HEK293 (cell line): ENCODE measurements at regions not wholly inside any gene's neighbourhood (a gene's known extent, or its start where the extent isn't known, plus 50 kb on each side); places are given as distances from the start of the nearest gene placed in this dataset.

Experiments
- CTCF ChIA-PET: fragments of 350-600 bp; formaldehyde crosslinking; extraction: SDS; loops from one replicate; lab custom pipeline; 2021; ENCODE audit warnings: antibody characterized with exemption; lab: Yijun Ruan, JAX
- POLR2A ChIA-PET: fragments of 300-600 bp; formaldehyde crosslinking; extraction: SDS; loops from one replicate; lab custom pipeline; 2020; ENCODE audit warnings: antibody characterized with exemption, inconsistent platforms; lab: Yijun Ruan, JAX
- H3K27ac ChIP-seq: fragments of 200-500 bp; sonication (Bioruptor generic); 2 replicates; pipeline ENCODE4 v1.5.1; 2014; ENCODE audit warnings: low read depth, low read length, control low read depth, inconsistent platforms; ENCODE audit errors: extremely low read depth
- H3K36me3 ChIP-seq, 2 experiments: fragments of 200-500 bp in 1 of 2; sonication (Bioruptor generic) in 1 of 2; 1 replicate in 1 of 2; 2 replicates in 1 of 2; pipeline ENCODE4 v1.5.1; 2014 to 2017; ENCODE audit warnings: inconsistent platforms in 2 of 2, low read length in 2 of 2; ENCODE audit not compliant: control insufficient read depth in 2 of 2, insufficient read depth in 1 of 2
- H3K4me1 ChIP-seq: fragments of 200-500 bp; sonication (Bioruptor generic); 2 replicates; pipeline ENCODE4 v1.5.1; 2014; ENCODE audit warnings: mild to moderate bottlenecking, low read length, inconsistent platforms; ENCODE audit not compliant: control insufficient read depth, insufficient read depth
- H3K4me3 ChIP-seq: 2 replicates; pipeline ENCODE4 v1.5.1; 2011; ENCODE audit warnings: low read depth, mild to moderate bottlenecking, control low read depth, low read length, moderate library complexity
- H3K9me3 ChIP-seq: fragments of 200-500 bp; sonication (Bioruptor generic); 2 replicates; pipeline ENCODE4 v1.5.1; 2014; ENCODE audit warnings: low read depth, low read length, inconsistent platforms; ENCODE audit not compliant: control insufficient read depth, insufficient read depth
- HOXC10 ChIP-seq: sonication (generic); formaldehyde crosslinking; IDR thresholded peaks from 2 replicates; pipeline ENCODE4 v1.8.1; 2023; ENCODE audit warnings: mild to moderate bottlenecking, missing genetic modification reagents
- KLF10 ChIP-seq: fragments of 450-650 bp; IDR thresholded peaks from 2 replicates; pipeline ENCODE4 v1.5.1; 2018; ENCODE audit warnings: missing biosample characterization, mild to moderate bottlenecking, missing genetic modification characterization
- KLF16 ChIP-seq: fragments of 450-650 bp; formaldehyde crosslinking; IDR thresholded peaks from 2 replicates; pipeline ENCODE4 v1.5.1; 2017; ENCODE audit warnings: missing biosample characterization, missing genetic modification characterization
- PRDM2 ChIP-seq: fragments of 450-650 bp; formaldehyde crosslinking; IDR thresholded peaks from 2 replicates; pipeline ENCODE4 v1.5.1; 2016; ENCODE audit warnings: missing biosample characterization, missing genetic modification characterization, borderline replicate concordance
- TSHZ1 ChIP-seq: fragments of 450-650 bp; formaldehyde crosslinking; IDR thresholded peaks from 2 replicates; pipeline ENCODE4 v1.5.1; 2016; ENCODE audit warnings: missing biosample characterization, missing genetic modification characterization, borderline replicate concordance
- ZBTB26 ChIP-seq: fragments of 450-650 bp; formaldehyde crosslinking; optimal IDR thresholded peaks from 2 replicates; pipeline ENCODE3; 2016; ENCODE audit warnings: missing biosample characterization, mild to moderate bottlenecking, missing genetic modification characterization
- ZFP69B ChIP-seq: fragments of 450-650 bp; formaldehyde crosslinking; IDR thresholded peaks from 2 replicates; pipeline ENCODE4 v1.5.1; 2016; ENCODE audit warnings: missing biosample characterization, missing genetic modification characterization
- ZNF138 ChIP-seq: fragments of 450-650 bp; formaldehyde crosslinking; IDR thresholded peaks from 2 replicates; pipeline ENCODE4 v1.5.1; 2016; ENCODE audit warnings: missing biosample characterization, missing genetic modification characterization, borderline replicate concordance
- ZNF311 ChIP-seq: fragments of 450-650 bp; formaldehyde crosslinking; IDR thresholded peaks from 2 replicates; pipeline ENCODE4 v1.5.1; 2017; ENCODE audit warnings: missing biosample characterization, missing genetic modification characterization, borderline replicate concordance
- ZNF391 ChIP-seq: fragments of 450-650 bp; formaldehyde crosslinking; IDR thresholded peaks from 2 replicates; pipeline ENCODE4 v1.5.1; 2016; ENCODE audit warnings: low read depth, missing biosample characterization, missing genetic modification characterization, borderline replicate concordance
- ZNF394 ChIP-seq: fragments of 450-650 bp; formaldehyde crosslinking; IDR thresholded peaks from 2 replicates; pipeline ENCODE4 v1.5.1; 2016; ENCODE audit warnings: missing biosample characterization, missing genetic modification characterization, mild to moderate bottlenecking, moderate library complexity, borderline replicate concordance
- ZNF501 ChIP-seq: fragments of 450-650 bp; formaldehyde crosslinking; IDR thresholded peaks from 2 replicates; pipeline ENCODE4 v1.5.1; 2016; ENCODE audit warnings: missing biosample characterization, missing genetic modification characterization
- ZNF510 ChIP-seq: fragments of 450-650 bp; formaldehyde crosslinking; IDR thresholded peaks from 2 replicates; pipeline ENCODE4 v1.5.1; 2018; ENCODE audit warnings: mild to moderate bottlenecking, missing genetic modification characterization, missing biosample characterization; ENCODE audit not compliant: insufficient replicate concordance
- ZNF610 ChIP-seq: fragments of 450-650 bp; formaldehyde crosslinking; IDR thresholded peaks from 2 replicates; pipeline ENCODE4 v1.5.1; 2016; ENCODE audit warnings: missing biosample characterization, missing genetic modification characterization, borderline replicate concordance
- ZNF658 ChIP-seq: fragments of 450-650 bp; formaldehyde crosslinking; IDR thresholded peaks from 2 replicates; pipeline ENCODE4; 2016; ENCODE audit warnings: missing biosample characterization, missing genetic modification characterization
- TF ChIP-seq, protein P1 (sequence below): fragments of 450-650 bp; formaldehyde crosslinking; IDR thresholded peaks from 2 replicates; pipeline ENCODE4 v1.5.1; 2016; ENCODE audit warnings: missing biosample characterization, missing genetic modification characterization
- TF ChIP-seq, protein P2 (sequence below): fragments of 450-650 bp; formaldehyde crosslinking; IDR thresholded peaks from 2 replicates; pipeline ENCODE4 v1.5.1; 2017; ENCODE audit warnings: missing biosample characterization, missing genetic modification characterization

GRCh38 chr9:71357346-71357745, 235.9 kb upstream of the TRPM3 start:
- ChIA-PET CTCF (interaction anchor here (0.6 to 0.8 kb wide), 3 partner anchors 10 to 530 kb away, joined by 3 to 7 read pairs (median 5); no protein-coding TSS in a partner anchor), POLR2A (no interaction called here)
- no peak overlapping the region for H3K4me3 ChIP-seq
- H3K36me3 ChIP-seq, result no peaks in the 10 kb centered on the region
- no peak for TF ChIP-seq ZNF311 (tag by site-specific recombination)
- TF ChIP-seq, protein P1, sequence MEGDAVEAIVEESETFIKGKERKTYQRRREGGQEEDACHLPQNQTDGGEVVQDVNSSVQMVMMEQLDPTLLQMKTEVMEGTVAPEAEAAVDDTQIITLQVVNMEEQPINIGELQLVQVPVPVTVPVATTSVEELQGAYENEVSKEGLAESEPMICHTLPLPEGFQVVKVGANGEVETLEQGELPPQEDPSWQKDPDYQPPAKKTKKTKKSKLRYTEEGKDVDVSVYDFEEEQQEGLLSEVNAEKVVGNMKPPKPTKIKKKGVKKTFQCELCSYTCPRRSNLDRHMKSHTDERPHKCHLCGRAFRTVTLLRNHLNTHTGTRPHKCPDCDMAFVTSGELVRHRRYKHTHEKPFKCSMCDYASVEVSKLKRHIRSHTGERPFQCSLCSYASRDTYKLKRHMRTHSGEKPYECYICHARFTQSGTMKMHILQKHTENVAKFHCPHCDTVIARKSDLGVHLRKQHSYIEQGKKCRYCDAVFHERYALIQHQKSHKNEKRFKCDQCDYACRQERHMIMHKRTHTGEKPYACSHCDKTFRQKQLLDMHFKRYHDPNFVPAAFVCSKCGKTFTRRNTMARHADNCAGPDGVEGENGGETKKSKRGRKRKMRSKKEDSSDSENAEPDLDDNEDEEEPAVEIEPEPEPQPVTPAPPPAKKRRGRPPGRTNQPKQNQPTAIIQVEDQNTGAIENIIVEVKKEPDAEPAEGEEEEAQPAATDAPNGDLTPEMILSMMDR (tag by site-specific recombination), result no peak
- no peak for TF ChIP-seq HOXC10
- no peak for TF ChIP-seq ZNF501 (tag by site-specific recombination)
- no peak for TF ChIP-seq PRDM2 (tag by site-specific recombination)
- no peak for TF ChIP-seq ZNF610 (tag by site-specific recombination)
- no peak for TF ChIP-seq ZNF394 (tag by site-specific recombination)
- no peak for TF ChIP-seq ZFP69B (tag by site-specific recombination)
- no peak for TF ChIP-seq ZNF138 (tag by site-specific recombination)
- TF ChIP-seq TSHZ1 (tag by site-specific recombination), result no peak
- no peak for TF ChIP-seq KLF16 (tag by site-specific recombination)
- TF ChIP-seq ZNF510 (tag by site-specific recombination), result no peak
- TF ChIP-seq ZNF391 (tag by site-specific recombination), result no peak
- TF ChIP-seq ZNF658 (tag by site-specific recombination), result no peak
- no peak for TF ChIP-seq KLF10 (tag by site-specific recombination)
- TF ChIP-seq, protein P2, sequence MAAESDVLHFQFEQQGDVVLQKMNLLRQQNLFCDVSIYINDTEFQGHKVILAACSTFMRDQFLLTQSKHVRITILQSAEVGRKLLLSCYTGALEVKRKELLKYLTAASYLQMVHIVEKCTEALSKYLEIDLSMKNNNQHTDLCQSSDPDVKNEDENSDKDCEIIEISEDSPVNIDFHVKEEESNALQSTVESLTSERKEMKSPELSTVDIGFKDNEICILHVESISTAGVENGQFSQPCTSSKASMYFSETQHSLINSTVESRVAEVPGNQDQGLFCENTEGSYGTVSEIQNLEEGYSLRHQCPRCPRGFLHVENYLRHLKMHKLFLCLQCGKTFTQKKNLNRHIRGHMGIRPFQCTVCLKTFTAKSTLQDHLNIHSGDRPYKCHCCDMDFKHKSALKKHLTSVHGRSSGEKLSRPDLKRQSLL, result no peak
- no peak for TF ChIP-seq ZBTB26 (tag by site-specific recombination)
- no peaks in the 10 kb centered on the region for H3K4me1 ChIP-seq
- no peak overlapping the region for H3K27ac ChIP-seq
- H3K9me3 ChIP-seq, result no peaks in the 10 kb centered on the region
